Body of pancreas (tissue), 4 donors: ENCODE measurements at regions not wholly inside any gene's neighbourhood (a gene's known extent, or its start where the extent isn't known, plus 50 kb on each side); places are given as distances from the start of the nearest gene placed in this dataset.

Source experiments
- ATAC-seq: fragments of 150-250 bp; one replicate; pipeline ENCODE4 v1.9.1; 2016
- DNase-seq, 4 donors: peaks; one replicate each; pipeline ENCODE4 v3.0.0-alpha.2; 2019
- H3K27ac ChIP-seq, 4 donors: fragments of 200-600 bp; sonication (generic); 1 replicate in 3 of 4; 2 replicates in 1 of 4; pipeline versions ENCODE4 v1.5.1 to v1.6.1; 2016 to 2019; ENCODE audit warnings: mild to moderate bottlenecking in 1 of 4, mixed read lengths in 1 of 4, moderate library complexity in 1 of 4
- H3K27me3 ChIP-seq, 2 donors: fragments of 200-600 bp; sonication (generic); one replicate each; pipeline ENCODE4 v1.6.0; 2016; ENCODE audit warnings: mild to moderate bottlenecking in 1 of 2
- H3K36me3 ChIP-seq, 2 donors: fragments of 200-600 bp; sonication (generic); replicated peaks in 1 of 2; 2 replicates each; pipeline ENCODE4 v1.5.1; 2016; ENCODE audit warnings: low read depth in 2 of 2; ENCODE audit not compliant: insufficient read depth in 1 of 2
- H3K4me1 ChIP-seq: fragments of 200-600 bp; sonication (generic); one replicate; pipeline ENCODE4 v1.6.0; 2016
- H3K4me3 ChIP-seq, 2 donors: fragments of 200-600 bp; sonication (generic); 1 replicate in 1 of 2; 2 replicates in 1 of 2; pipeline ENCODE4 v1.5.1; 2016 to 2019
- H3K9me3 ChIP-seq, 3 donors: fragments of 200-600 bp; sonication (generic); 1 replicate in 2 of 3; 2 replicates in 1 of 3; pipeline ENCODE4 v1.5.1; 2016
- POLR2A ChIP-seq, 3 donors: fragments of 450-650 bp; IDR thresholded peaks; one replicate each; pipeline ENCODE4 v1.6.1; 2016; ENCODE audit warnings: antibody characterized with exemption in 3 of 3, mild to moderate bottlenecking in 2 of 3
- WGBS, 2 donors: methylation state at CpG; one replicate each; pipeline ENCODE4 v1.1.5; 2017; 5-methylcytosine and 5-hydroxymethylcytosine counted together
- intact Hi-C: fragments of 100-400 bp; cut with DNase I; formaldehyde crosslinking; loops from one replicate; pipeline ENCODE4 v1.15.1; 2023
- TF ChIP-seq, protein P1 (sequence below), 7 experiments: fragments of 450-650 bp in 4 of 7; fragments of 200-600 bp in 3 of 7; sonication (generic) in 3 of 7; IDR thresholded peaks; one replicate each; pipeline ENCODE4 v1.5.1; 2016 to 2019; ENCODE audit warnings: antibody characterized with exemption in 7 of 7

DNA sequence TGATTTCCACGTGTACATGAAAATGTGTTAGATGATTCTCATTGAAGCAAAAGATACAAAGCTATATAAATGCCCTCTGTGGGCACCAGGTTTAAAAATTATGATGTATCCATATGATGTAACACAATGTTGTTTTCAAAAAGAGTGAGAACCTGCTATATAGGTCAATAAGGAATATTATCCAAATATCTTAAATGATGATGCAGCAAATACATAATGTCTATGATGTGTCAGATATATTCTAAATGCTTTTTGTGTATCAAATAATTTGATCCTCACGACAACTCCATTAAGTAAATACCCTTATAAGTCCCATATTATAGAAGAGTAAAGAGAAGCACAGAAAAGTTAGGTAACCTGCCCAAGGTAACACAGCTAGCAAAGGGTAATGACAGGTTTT lies 393.0 kb upstream of the DCN start:
- 77 to 81% methylated on average over 2 of the region's 2 CpGs for WGBS, 2 donors
- no peaks in the 10 kb centered on the region for H3K36me3 ChIP-seq
- H3K4me3 ChIP-seq, result no peak overlapping the region
- DNase-seq, result no peak
- H3K4me1 ChIP-seq, result peaks cover 10% of the 10 kb centered on the region
- no peak for TF ChIP-seq POLR2A (IDR thresholded peaks at IDR 0.05)
- TF ChIP-seq, protein P1, sequence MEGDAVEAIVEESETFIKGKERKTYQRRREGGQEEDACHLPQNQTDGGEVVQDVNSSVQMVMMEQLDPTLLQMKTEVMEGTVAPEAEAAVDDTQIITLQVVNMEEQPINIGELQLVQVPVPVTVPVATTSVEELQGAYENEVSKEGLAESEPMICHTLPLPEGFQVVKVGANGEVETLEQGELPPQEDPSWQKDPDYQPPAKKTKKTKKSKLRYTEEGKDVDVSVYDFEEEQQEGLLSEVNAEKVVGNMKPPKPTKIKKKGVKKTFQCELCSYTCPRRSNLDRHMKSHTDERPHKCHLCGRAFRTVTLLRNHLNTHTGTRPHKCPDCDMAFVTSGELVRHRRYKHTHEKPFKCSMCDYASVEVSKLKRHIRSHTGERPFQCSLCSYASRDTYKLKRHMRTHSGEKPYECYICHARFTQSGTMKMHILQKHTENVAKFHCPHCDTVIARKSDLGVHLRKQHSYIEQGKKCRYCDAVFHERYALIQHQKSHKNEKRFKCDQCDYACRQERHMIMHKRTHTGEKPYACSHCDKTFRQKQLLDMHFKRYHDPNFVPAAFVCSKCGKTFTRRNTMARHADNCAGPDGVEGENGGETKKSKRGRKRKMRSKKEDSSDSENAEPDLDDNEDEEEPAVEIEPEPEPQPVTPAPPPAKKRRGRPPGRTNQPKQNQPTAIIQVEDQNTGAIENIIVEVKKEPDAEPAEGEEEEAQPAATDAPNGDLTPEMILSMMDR (IDR thresholded peaks at IDR 0.05), result no peak
- intact Hi-C loops, result no loop called here
- peaks cover 0 to 3% (median 0%) of the 10 kb centered on the region in 3 donors for H3K9me3 ChIP-seq
- no peak overlapping the region for H3K27ac ChIP-seq
- H3K27me3 ChIP-seq, result no peaks in the 10 kb centered on the region
- ATAC-seq, result no peak

DNA sequence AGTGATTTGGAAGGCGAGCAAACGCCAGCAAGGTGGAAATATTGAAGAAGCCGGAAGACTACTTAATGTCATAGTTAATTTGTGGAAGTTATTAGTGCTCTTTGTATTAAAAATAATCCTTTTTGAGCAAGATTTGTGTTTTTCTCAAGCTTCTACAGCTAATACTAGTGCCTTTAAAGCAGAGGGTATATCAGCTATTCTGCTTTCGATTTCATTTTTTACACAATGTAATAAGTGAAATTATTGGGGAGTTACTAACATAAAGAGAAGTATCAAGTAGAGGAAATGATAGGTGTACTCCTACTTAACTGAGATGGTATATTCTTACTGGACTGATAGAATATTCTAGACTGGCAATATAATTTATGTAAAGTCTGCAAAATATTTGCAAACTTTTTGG lies 392.4 kb upstream of the DCN start:
- Histone ChIP-seq H3K9me3 (peaks cover 0 to 3% (median 0%) of the 10 kb centered on the region in 3 donors), H3K4me3 (no peak overlapping the region), H3K27me3 (no peaks in the 10 kb centered on the region), H3K4me1 (peaks cover 10% of the 10 kb centered on the region), H3K27ac (no peak overlapping the region), H3K36me3 (no peaks in the 10 kb centered on the region)
- ATAC-seq (no peak), DNase-seq (no peak)
- 69 to 78% methylated on average over 4 of the region's 4 CpGs for WGBS, 2 donors
- no peak for TF ChIP-seq POLR2A (IDR thresholded peaks at IDR 0.05)
- TF ChIP-seq, protein P1 (IDR thresholded peaks at IDR 0.05), result no peak
- intact Hi-C loops, result no loop called here

DNA sequence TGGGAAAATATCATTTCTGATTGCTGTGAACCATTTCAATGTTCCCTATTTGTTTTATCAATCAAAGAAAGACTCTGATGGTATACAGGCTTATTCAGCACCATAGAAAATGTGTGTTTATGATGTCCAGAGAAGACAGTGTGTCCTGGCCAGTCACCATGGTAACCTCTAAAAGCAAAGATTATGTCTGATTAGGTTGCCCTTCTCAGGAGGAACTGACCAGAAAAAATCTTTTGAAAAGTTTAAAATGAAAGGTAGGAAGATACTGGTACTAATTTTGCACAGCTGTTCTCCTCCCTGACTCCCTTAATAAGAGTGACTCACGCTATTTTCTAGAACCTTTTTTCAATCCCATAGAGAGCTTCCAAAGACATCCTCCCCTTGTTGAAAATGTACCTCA lies 391.8 kb upstream of the DCN start:
- Histone ChIP-seq H3K9me3 (peaks cover 0 to 3% (median 0%) of the 10 kb centered on the region in 3 donors), H3K4me1 (peaks cover 10% of the 10 kb centered on the region), H3K36me3 (no peaks in the 10 kb centered on the region), H3K27ac (no peak overlapping the region), H3K4me3 (no peak overlapping the region), H3K27me3 (no peaks in the 10 kb centered on the region)
- intact Hi-C loops, result no loop called here
- DNase-seq (no peak), ATAC-seq (no peak)
- WGBS, 2 donors, result 76 to 78% methylated on average over 1 of the region's 1 CpG
- TF ChIP-seq, protein P1 (IDR thresholded peaks at IDR 0.05), result no peak

DNA sequence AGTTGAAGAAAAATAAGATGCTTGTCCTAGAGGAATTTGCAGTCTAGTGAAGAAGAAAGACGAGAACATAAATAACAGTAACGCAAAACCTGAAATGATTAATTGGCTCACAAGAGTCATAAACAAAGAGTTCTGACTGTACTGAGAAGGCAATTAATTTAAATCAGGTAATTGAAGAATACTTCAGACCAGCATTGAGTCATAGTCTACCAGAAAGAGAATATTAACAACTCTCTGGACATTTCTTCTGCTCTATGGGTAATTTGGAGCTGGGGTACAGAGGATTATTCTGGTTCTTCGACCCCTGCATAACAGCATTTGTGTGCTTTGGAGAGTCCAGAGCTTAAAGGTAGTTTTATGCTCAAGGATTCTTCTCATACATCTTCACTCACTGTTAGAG lies 390.3 kb upstream of the DCN start:
- H3K36me3 ChIP-seq, result no peaks in the 10 kb centered on the region
- H3K27me3 ChIP-seq, result no peaks in the 10 kb centered on the region
- intact Hi-C loops, result no loop called here
- no peak overlapping the region for H3K27ac ChIP-seq
- ATAC-seq, result no peak
- DNase-seq, result no peak
- WGBS, 2 donors, result 70 to 86% methylated on average over 3 of the region's 3 CpGs
- no peak overlapping the region for H3K4me3 ChIP-seq
- H3K4me1 ChIP-seq, result peaks cover 5% of the 10 kb centered on the region
- H3K9me3 ChIP-seq, result no peaks in the 10 kb centered on the region
- TF ChIP-seq POLR2A (IDR thresholded peaks at IDR 0.05), result no peak
- TF ChIP-seq, protein P1 (IDR thresholded peaks at IDR 0.05), result no peak

DNA sequence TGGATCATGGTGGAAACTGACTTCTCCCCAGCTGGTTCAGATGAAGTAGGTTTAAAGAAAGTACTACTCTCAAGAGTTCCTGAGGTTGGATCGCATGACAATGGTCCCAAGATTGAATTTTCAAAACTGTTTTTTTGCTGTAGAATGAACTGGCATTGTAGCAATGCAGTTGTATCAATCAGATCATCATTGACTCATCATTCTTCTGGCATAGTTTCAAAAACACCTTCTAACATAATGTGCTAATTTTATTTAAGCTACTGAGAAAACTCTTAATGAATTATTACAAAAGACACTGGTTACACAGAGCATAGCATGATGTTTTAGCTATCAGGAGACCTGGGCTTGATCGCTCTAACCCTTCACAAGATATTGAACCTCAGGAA lies 384.5 kb upstream of the DCN start:
- Histone ChIP-seq H3K27ac (no peak overlapping the region), H3K4me1 (peaks cover 9% of the 10 kb centered on the region), H3K4me3 (no peak overlapping the region), H3K9me3 (no peaks in the 10 kb centered on the region), H3K27me3 (no peaks in the 10 kb centered on the region), H3K36me3 (no peaks in the 10 kb centered on the region)
- ATAC-seq, result no peak
- TF ChIP-seq POLR2A (IDR thresholded peaks at IDR 0.05), result no peak
- TF ChIP-seq, protein P1 (IDR thresholded peaks at IDR 0.05), result no peak
- 92 to 100% methylated on average over 2 of the region's 2 CpGs for WGBS, 2 donors
- DNase-seq, result no peak
- intact Hi-C loops, result no loop called here
